ENCODE measurements at regions not wholly inside any gene's neighbourhood (a gene's known extent, or its start where the extent isn't known, plus 50 kb on each side); places are given as distances from the start of the nearest gene placed in this dataset.
"Not testable (repeated sequence)": the region's sequence is repeated elsewhere in the genome, so short reads cannot be mapped to it uniquely, and the experiment has no call there.

DNA sequence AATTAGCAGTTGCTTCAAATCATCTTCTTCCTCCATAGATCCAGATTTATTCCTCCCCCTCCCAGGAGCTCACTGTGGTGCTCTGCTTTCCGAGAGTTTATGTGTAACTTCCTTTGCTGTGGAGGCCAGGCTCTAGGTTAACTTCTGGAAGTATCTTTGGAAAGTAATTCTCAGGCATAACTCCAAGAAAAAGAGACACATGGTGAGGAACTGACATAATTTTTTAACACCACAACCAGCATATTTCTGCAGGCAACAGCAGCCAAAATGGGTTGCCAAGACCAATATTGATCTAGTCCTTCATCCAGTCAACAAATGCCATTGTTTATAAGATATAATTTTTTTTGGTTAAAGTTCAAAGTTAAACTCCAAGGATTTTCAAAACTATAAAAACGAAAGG lies 114.5 kb upstream of the RBPJ start:
- Histone ChIP-seq H3K4me3 (ENCODE audit: control insufficient read depth in 1 of 2, extremely low read depth in 1 of 2, low read length in 1 of 2) (no peak overlapping the region), H3K9me3 (no peaks in the 10 kb centered on the region), H3K27ac (ENCODE audit: low read length) (no peak overlapping the region), H3K27me3 (replicated peaks in 1 of 2; ENCODE audit: control insufficient read depth in 2 of 2, extremely low read depth in 1 of 2, insufficient read depth in 2 of 2, low read length in 1 of 2) (peaks cover 0 to 3% of the 10 kb centered on the region in 2 experiments), H3K4me1 (ENCODE audit: control insufficient read depth in 1 of 2, extremely low read depth in 1 of 2, insufficient read depth in 2 of 2, low read length in 2 of 2) (peaks cover 2 to 22% of the 10 kb centered on the region in 2 experiments), H3K36me3 (ENCODE audit: control insufficient read depth in 2 of 2, extremely low read depth in 1 of 2, insufficient read depth in 1 of 2, low read length in 1 of 2) (no peaks in the 10 kb centered on the region)
- H3K4me3 Mint-ChIP-seq, result no peak overlapping the region
- peaks cover 22 to 36% (median 29%) of the 10 kb centered on the region in 3 donors for H3K4me1 Mint-ChIP-seq
- DNase-seq (no peak), ATAC-seq (replicated peaks in 1 of 4) (no peak)
- H3K27ac Mint-ChIP-seq, result peak overlapping the region in 1 of 2 donors; percentile 36
- ChIA-PET CTCF (no interaction called here), POLR2A (no interaction called here)
- H3K9me3 Mint-ChIP-seq, result no peaks in the 10 kb centered on the region
- peaks cover 5 to 17% of the 10 kb centered on the region in 2 donors for H3K27me3 Mint-ChIP-seq
- whole genome bisulfite sequencing (ENCODE audit: insufficient coverage), result no CpG with 5 or more reads among the region's 2 CpGs
- no peaks in the 10 kb centered on the region for H3K36me3 Mint-ChIP-seq

- H3K9me3 Mint-ChIP-seq, result no peaks in the 10 kb centered on the region
Measured at GRCh38 chr4:26206999-26207398, 113.8 kb upstream of the RBPJ start.

DNA sequence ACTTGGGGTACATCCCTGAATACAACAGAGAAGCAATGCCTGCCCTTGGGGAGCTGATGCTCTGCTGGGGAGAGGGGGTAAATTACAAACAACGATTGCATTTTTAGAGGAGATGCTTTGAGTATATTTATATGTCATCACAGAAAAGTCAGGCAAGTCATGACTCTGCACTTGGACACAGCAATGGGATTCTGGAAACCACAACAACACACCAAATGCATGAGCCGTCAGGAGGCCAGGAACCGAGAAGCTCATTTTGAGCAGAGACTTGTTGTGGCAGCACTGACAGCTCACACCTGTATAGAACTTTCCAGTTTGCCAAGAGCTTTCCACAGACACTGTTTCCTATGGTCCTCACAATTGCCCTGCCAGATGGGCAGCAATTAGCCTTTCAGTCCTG lies 113.2 kb upstream of the RBPJ start:
- DNase-seq, result no peak
- no peaks in the 10 kb centered on the region for H3K9me3 Mint-ChIP-seq
- no peak overlapping the region for H3K4me3 Mint-ChIP-seq
- Histone ChIP-seq H3K27me3 (replicated peaks in 1 of 2; ENCODE audit: control insufficient read depth in 2 of 2, extremely low read depth in 1 of 2, insufficient read depth in 2 of 2, low read length in 1 of 2) (peaks cover 0 to 3% of the 10 kb centered on the region in 2 experiments), H3K27ac (ENCODE audit: low read length) (no peak overlapping the region), H3K36me3 (ENCODE audit: control insufficient read depth in 2 of 2, extremely low read depth in 1 of 2, insufficient read depth in 1 of 2, low read length in 1 of 2) (no peaks in the 10 kb centered on the region), H3K9me3 (no peaks in the 10 kb centered on the region), H3K4me1 (ENCODE audit: control insufficient read depth in 1 of 2, extremely low read depth in 1 of 2, insufficient read depth in 2 of 2, low read length in 2 of 2) (peaks cover 2 to 22% of the 10 kb centered on the region in 2 experiments), H3K4me3 (ENCODE audit: control insufficient read depth in 1 of 2, extremely low read depth in 1 of 2, low read length in 1 of 2) (no peak overlapping the region)
- no peaks in the 10 kb centered on the region for H3K36me3 Mint-ChIP-seq
- ATAC-seq (replicated peaks in 1 of 4), result no peak
- 88% methylated on average over 2 of the region's 3 CpGs for WGBS (ENCODE audit: insufficient coverage)
- POLR2A ChIA-PET, result interaction anchor here in 1 of 2 donors (0.6 kb wide), 1 partner anchor 16 kb away, joined by 3 read pairs; no protein-coding TSS in a partner anchor
- H3K27me3 Mint-ChIP-seq, result peaks cover 5 to 22% of the 10 kb centered on the region in 2 donors
- H3K27ac Mint-ChIP-seq, result peak overlapping the region in 1 of 2 donors; percentile 32
- CTCF ChIA-PET, result interaction anchor here in 1 of 2 donors (0.5 kb wide), 2 partner anchors 123 to 194 kb away, joined by 3 read pairs; no protein-coding TSS in a partner anchor
- peaks cover 19 to 26% (median 25%) of the 10 kb centered on the region in 3 donors for H3K4me1 Mint-ChIP-seq

More at GRCh38 chr4:26206999-26207398, 113.8 kb upstream of the RBPJ start:
- H3K27ac Mint-ChIP-seq, result no peak overlapping the region
- DNase-seq (no peak), ATAC-seq (replicated peaks in 1 of 4) (no peak)
- Histone ChIP-seq H3K36me3 (ENCODE audit: control insufficient read depth in 2 of 2, extremely low read depth in 1 of 2, insufficient read depth in 1 of 2, low read length in 1 of 2) (no peaks in the 10 kb centered on the region), H3K27ac (ENCODE audit: low read length) (no peak overlapping the region), H3K9me3 (no peaks in the 10 kb centered on the region), H3K4me3 (ENCODE audit: control insufficient read depth in 1 of 2, extremely low read depth in 1 of 2, low read length in 1 of 2) (no peak overlapping the region), H3K4me1 (ENCODE audit: control insufficient read depth in 1 of 2, extremely low read depth in 1 of 2, insufficient read depth in 2 of 2, low read length in 2 of 2) (peaks cover 2 to 22% of the 10 kb centered on the region in 2 experiments), H3K27me3 (replicated peaks in 1 of 2; ENCODE audit: control insufficient read depth in 2 of 2, extremely low read depth in 1 of 2, insufficient read depth in 2 of 2, low read length in 1 of 2) (peaks cover 0 to 3% of the 10 kb centered on the region in 2 experiments)
- H3K36me3 Mint-ChIP-seq, result no peaks in the 10 kb centered on the region
- ChIA-PET CTCF (interaction anchor here in 1 of 2 donors (0.5 kb wide), 2 partner anchors 124 to 194 kb away, joined by 3 read pairs; no protein-coding TSS in a partner anchor), POLR2A (no interaction called here)
- H3K4me1 Mint-ChIP-seq, result peaks cover 22 to 31% (median 29%) of the 10 kb centered on the region in 3 donors
- no peak overlapping the region for H3K4me3 Mint-ChIP-seq
- peaks cover 5 to 22% of the 10 kb centered on the region in 2 donors for H3K27me3 Mint-ChIP-seq
- WGBS (ENCODE audit: insufficient coverage), result no CpG with 5 or more reads among the region's 3 CpGs

- DNase-seq (no peak), ATAC-seq (replicated peaks in 1 of 4) (no peak)
- no peak overlapping the region for H3K4me3 Mint-ChIP-seq
- no peaks in the 10 kb centered on the region for H3K9me3 Mint-ChIP-seq
- H3K9me3 ChIP-seq, result no peaks in the 10 kb centered on the region
- peaks cover 2 to 18% of the 10 kb centered on the region in 2 experiments for H3K4me1 ChIP-seq (ENCODE audit: control insufficient read depth in 1 of 2, extremely low read depth in 1 of 2, insufficient read depth in 2 of 2, low read length in 2 of 2)
- no peak overlapping the region for H3K4me3 ChIP-seq (ENCODE audit: control insufficient read depth in 1 of 2, extremely low read depth in 1 of 2, low read length in 1 of 2)
- H3K27ac ChIP-seq (ENCODE audit: low read length), result no peak overlapping the region
- CTCF ChIA-PET, result no interaction called here
- peaks cover 12 to 20% (median 17%) of the 10 kb centered on the region in 3 donors for H3K4me1 Mint-ChIP-seq
- peaks cover 5 to 18% of the 10 kb centered on the region in 2 donors for H3K27me3 Mint-ChIP-seq
- POLR2A ChIA-PET, result interaction anchor here in 1 of 2 donors (0.6 kb wide), 1 partner anchor 17 kb away, joined by 3 read pairs; no protein-coding TSS in a partner anchor
- WGBS (ENCODE audit: insufficient coverage), result no CpG with 5 or more reads among the region's 2 CpGs
- no peaks in the 10 kb centered on the region for H3K36me3 ChIP-seq (ENCODE audit: control insufficient read depth in 2 of 2, extremely low read depth in 1 of 2, insufficient read depth in 1 of 2, low read length in 1 of 2)
- H3K27me3 ChIP-seq (replicated peaks in 1 of 2; ENCODE audit: control insufficient read depth in 2 of 2, extremely low read depth in 1 of 2, insufficient read depth in 2 of 2, low read length in 1 of 2), result peaks cover 0 to 3% of the 10 kb centered on the region in 2 experiments
- no peaks in the 10 kb centered on the region for H3K36me3 Mint-ChIP-seq
- H3K27ac Mint-ChIP-seq, result no peak overlapping the region
Measured at GRCh38 chr4:26208237-26208994, 112.4 kb upstream of the RBPJ start.

GRCh38 chr4:26209378-26209777 lies 111.4 kb upstream of the RBPJ start:
- H3K27ac ChIP-seq (ENCODE audit: low read length); H3K36me3 ChIP-seq (ENCODE audit: control insufficient read depth in 2 of 2, extremely low read depth in 1 of 2, insufficient read depth in 1 of 2, low read length in 1 of 2); H3K4me3 Mint-ChIP-seq; CTCF ChIA-PET; H3K36me3 Mint-ChIP-seq; H3K4me1 ChIP-seq (ENCODE audit: control insufficient read depth in 1 of 2, extremely low read depth in 1 of 2, insufficient read depth in 2 of 2, low read length in 2 of 2); H3K9me3 ChIP-seq; ATAC-seq (replicated peaks in 1 of 4); H3K9me3 Mint-ChIP-seq; H3K27me3 ChIP-seq (replicated peaks in 1 of 2; ENCODE audit: control insufficient read depth in 2 of 2, extremely low read depth in 1 of 2, insufficient read depth in 2 of 2, low read length in 1 of 2); DNase-seq; H3K4me3 ChIP-seq (ENCODE audit: control insufficient read depth in 1 of 2, extremely low read depth in 1 of 2, low read length in 1 of 2); H3K27ac Mint-ChIP-seq: not testable (repeated sequence)
- H3K27me3 Mint-ChIP-seq, result peaks cover 5 to 24% of the 10 kb centered on the region in 2 donors
- POLR2A ChIA-PET, result interaction anchor here in 1 of 2 donors (0.6 kb wide), 1 partner anchor 265 kb away, joined by 3 read pairs; no protein-coding TSS in a partner anchor
- H3K4me1 Mint-ChIP-seq, result peaks cover 9 to 18% (median 10%) of the 10 kb centered on the region in 3 donors
- WGBS (ENCODE audit: insufficient coverage), result 87% methylated on average over 1 of the region's 1 CpG

DNA sequence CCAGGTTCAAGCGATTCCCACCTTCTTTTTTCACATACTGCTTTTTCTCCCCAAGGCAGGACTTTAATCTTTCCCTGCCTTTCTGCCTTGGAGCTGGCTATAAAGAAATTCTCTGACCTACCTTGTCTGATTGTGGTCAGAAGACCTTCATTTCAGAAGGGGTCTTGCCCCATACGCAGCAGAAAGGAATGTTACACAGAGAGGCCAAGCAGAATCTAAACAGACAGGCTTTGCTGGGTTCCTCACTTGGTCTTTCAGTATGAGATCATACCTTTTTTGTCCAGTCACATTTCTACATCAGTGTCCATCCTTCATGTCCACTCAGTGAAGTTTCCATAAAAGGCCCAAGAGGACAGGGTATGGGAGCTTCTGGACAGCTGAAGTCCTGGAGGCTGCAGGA lies 108.3 kb upstream of the RBPJ start:
- H3K27ac Mint-ChIP-seq, result no peak overlapping the region
- 100% methylated on average over 1 of the region's 2 CpGs for WGBS (ENCODE audit: insufficient coverage)
- no peaks in the 10 kb centered on the region for H3K36me3 Mint-ChIP-seq
- H3K4me1 Mint-ChIP-seq, result peaks cover 3 to 9% (median 7%) of the 10 kb centered on the region in 3 donors
- DNase-seq, result no peak
- no peaks in the 10 kb centered on the region for H3K9me3 Mint-ChIP-seq
- no peak for ATAC-seq (replicated peaks in 1 of 4)
- POLR2A ChIA-PET, result no interaction called here
- H3K4me3 ChIP-seq (ENCODE audit: control insufficient read depth in 1 of 2, extremely low read depth in 1 of 2, low read length in 1 of 2), result no peak overlapping the region
- no peaks in the 10 kb centered on the region for H3K9me3 ChIP-seq
- H3K27ac ChIP-seq (ENCODE audit: low read length), result no peak overlapping the region
- H3K36me3 ChIP-seq (ENCODE audit: control insufficient read depth in 2 of 2, extremely low read depth in 1 of 2, insufficient read depth in 1 of 2, low read length in 1 of 2), result no peaks in the 10 kb centered on the region
- CTCF ChIA-PET, result no interaction called here
- H3K4me1 ChIP-seq (ENCODE audit: control insufficient read depth in 1 of 2, extremely low read depth in 1 of 2, insufficient read depth in 2 of 2, low read length in 2 of 2), result no peaks in the 10 kb centered on the region
- peaks cover 5 to 24% of the 10 kb centered on the region in 2 donors for H3K27me3 Mint-ChIP-seq
- H3K4me3 Mint-ChIP-seq, result no peak overlapping the region
- peaks cover 0 to 5% of the 10 kb centered on the region in 2 experiments for H3K27me3 ChIP-seq (replicated peaks in 1 of 2; ENCODE audit: control insufficient read depth in 2 of 2, extremely low read depth in 1 of 2, insufficient read depth in 2 of 2, low read length in 1 of 2)
